Activated T-cell treated with anti-CD3 and anti-CD28 coated beads, Interleukin-2, amount 50 U/mL, for 1 hour (primary cell): ENCODE measurements at regions not wholly inside any gene's neighbourhood (a gene's known extent, or its start where the extent isn't known, plus 50 kb on each side); places are given as distances from the start of the nearest gene placed in this dataset.

Experiments
- DNase-seq: peaks from one replicate; pipeline ENCODE4 v3.0.0-alpha.2; 2020

DNA sequence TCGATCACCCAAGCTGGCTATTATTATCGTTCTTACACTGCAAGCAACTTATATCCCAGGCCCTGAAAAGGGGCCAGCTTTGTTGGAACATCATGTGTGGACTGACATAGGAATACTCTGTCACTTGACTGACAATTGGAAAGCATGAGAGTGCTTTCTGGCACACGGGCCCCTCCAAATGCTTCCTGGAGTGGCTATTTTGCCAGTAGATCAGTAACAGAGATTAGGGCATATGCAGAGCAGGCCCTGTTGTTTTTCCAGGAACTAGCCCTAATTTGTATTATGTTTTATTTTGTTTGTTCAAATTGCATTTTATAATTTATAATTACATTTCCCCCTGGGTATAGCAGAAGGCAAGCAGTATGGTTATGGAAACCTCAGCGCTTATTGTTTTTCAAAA lies 170.1 kb upstream of the FRMD6 start:
- DNase-seq, result no peak

- DNase-seq, result no peak
Measured at GRCh38 chr14:51482102-51482501, 169.6 kb upstream of the FRMD6 start.

DNA sequence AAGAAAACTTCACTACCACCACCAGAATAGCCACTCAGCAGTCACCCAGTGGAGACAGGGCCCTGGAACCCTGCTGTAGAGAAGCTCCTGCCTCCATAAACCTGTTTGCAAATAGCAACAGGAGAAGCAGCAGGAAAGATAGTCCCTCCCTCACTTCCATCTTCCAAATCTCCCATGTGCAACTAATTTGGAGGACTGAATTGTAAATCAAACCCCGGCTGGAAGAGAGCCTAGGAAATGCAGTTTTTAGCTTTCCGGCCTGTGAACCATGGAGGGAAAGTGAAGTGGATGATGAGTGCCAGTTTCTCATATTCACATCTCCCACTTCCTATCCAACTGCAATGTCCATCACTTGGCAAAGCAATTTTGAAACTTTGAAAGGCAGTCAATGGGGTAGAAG lies 167.2 kb upstream of the FRMD6 start:
- no peak for DNase-seq

- no peak for DNase-seq
Measured at GRCh38 chr14:51485733-51486132, 166.0 kb upstream of the FRMD6 start.

- no peak for DNase-seq
Measured at GRCh38 chr14:51487848-51488247, 163.9 kb upstream of the FRMD6 start.

- no peak for DNase-seq
Measured at GRCh38 chr14:51488569-51489220, 163.0 kb upstream of the FRMD6 start.

- DNase-seq, result no peak
Measured at GRCh38 chr14:51490205-51490604, 161.5 kb upstream of the FRMD6 start.

- DNase-seq, result no peak
Measured at GRCh38 chr14:51491036-51491545, 160.6 kb upstream of the FRMD6 start.

DNA sequence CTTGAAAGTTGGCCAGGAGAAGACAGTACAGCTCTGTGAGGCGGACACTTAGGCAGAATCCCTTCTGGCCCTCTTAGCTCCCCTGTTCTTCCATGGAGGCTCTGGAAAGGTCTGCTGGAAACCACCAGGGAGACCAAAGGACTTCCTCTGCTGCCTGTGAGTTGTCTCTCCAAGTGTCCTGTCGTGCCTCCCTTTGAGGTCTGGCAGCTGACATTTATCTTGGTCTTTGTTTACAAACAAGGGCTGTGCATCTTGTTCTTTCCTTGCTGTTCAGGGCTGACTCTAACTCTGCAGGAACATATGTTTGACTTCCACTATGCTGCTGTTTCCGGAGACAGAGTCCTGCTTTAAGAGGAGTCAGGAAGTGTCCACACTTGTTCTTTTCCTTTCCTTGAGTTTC lies 159.9 kb upstream of the FRMD6 start:
- no peak for DNase-seq

- no peak for DNase-seq
Measured at GRCh38 chr14:51495319-51495718, 156.4 kb upstream of the FRMD6 start.

- no peak for DNase-seq
Measured at GRCh38 chr14:51498411-51499227, 153.1 kb upstream of the FRMD6 start.

DNA sequence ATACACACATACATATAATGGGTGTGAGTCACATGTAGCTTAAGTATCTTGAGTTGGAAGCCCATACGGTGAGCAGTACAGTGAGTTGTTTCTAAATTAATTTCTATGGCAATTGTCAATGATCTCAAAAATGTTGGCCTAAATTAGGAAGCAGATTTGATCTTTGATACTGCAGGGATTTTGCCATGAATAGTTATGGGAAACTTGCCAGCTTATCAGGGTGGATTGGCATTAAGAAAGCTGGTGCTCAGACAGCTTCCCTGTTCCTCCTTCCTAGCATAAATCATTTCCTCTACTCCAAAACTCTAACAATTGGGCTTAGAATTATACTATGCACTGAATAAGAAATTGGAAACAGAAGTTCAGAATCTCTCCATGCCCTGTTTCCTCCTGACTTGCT lies 150.9 kb upstream of the FRMD6 start:
- DNase-seq, result no peak

GRCh38 chr14:51501746-51502145 lies 150.0 kb upstream of the FRMD6 start:
- no peak for DNase-seq

- no peak for DNase-seq
Measured at GRCh38 chr14:51504669-51505068, 147.0 kb upstream of the FRMD6 start.

GRCh38 chr14:51507511-51507905 lies 144.2 kb upstream of the FRMD6 start:
- DNase-seq, result no peak

DNA sequence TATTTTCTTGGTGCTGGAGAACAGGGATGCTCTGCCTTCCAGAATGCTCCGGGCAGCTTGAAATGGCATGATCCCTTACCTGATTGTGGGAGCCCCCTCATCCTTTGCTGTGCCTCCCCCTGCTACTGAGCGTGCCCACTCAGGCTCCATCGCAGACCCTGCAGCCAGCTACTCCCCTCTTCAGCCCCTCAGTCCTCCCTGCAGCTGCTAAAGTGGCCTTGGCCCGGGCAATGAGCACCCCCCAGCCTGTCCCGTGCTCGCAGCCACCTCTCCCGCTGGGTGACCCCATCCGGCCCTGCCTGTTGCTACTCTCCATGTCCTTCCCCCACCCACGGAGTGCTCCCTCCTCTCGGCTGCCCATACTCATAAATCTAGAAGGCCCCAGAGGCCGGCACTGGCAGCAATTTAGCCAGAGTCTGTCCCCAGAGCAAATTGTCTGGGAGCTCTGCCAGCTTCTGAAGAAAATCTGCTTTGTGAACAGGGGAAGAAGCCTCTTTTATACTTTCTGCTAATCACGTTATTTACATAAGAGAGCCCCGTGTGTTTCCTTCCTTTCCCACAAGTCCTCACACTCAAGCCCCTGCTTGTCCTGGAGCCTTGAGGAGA lies 143.7 kb upstream of the FRMD6 start:
- no peak for DNase-seq

- DNase-seq, result no peak
Measured at GRCh38 chr14:51511265-51511664, 140.4 kb upstream of the FRMD6 start.

DNA sequence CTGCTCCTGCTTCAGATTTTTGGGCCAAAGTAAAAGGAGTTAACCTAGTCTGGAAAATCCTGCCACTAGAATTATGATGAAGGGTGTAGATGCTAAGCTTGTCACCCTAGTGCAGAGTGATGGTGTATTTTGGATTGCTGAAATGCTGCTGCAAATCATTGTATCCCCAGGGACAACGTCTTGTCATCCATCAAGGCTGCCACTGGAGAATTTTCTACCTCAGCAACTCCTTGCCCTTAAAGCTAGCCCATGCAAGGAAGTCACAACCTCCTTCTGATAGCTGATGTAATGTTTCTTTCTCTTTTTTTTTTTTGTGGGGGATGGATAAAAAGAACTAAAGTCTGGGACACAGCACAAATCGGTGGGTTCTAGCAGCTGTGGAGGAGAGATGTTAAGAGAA lies 139.4 kb upstream of the FRMD6 start:
- no peak for DNase-seq

DNA sequence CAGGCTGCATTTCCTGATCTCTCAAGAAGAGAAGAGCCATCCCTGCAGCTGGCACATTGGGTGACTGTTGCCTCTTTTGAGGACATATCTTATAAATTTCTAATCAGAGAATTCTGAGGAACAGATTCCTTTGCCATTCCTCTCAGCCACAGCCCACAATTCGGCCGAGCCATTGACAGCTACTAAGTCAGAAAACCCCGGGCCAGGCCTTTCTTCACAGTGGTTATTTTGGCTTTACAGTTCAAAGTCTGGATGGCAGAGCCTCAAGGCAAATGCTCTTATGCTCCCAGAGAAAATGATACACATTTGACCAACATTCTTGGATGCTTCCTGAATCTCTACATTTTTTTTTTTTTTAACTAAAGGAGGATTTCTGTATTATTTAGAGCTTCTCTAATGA lies 138.4 kb upstream of the FRMD6 start:
- no peak for DNase-seq

DNA sequence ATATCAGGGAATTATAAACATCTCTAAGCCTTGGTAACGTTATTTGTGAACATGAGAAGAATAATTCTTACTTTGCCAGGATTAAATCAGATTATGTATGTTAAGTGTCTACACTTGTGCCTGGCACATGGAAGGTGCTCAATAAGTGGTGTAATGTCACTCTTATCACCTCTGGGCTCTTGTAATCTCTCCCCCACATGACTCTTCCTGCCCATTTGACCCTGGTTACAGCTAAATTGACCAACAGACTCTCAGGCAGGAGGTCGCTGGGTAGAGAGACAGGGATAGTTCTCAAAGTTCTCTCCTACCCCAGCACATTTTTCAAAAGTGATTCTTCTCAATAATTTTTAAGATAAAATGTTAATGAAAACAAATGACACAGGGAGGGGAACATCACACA lies 137.8 kb upstream of the FRMD6 start:
- DNase-seq, result no peak

- no peak for DNase-seq
Measured at GRCh38 chr14:51515611-51516010, 136.1 kb upstream of the FRMD6 start.

DNA sequence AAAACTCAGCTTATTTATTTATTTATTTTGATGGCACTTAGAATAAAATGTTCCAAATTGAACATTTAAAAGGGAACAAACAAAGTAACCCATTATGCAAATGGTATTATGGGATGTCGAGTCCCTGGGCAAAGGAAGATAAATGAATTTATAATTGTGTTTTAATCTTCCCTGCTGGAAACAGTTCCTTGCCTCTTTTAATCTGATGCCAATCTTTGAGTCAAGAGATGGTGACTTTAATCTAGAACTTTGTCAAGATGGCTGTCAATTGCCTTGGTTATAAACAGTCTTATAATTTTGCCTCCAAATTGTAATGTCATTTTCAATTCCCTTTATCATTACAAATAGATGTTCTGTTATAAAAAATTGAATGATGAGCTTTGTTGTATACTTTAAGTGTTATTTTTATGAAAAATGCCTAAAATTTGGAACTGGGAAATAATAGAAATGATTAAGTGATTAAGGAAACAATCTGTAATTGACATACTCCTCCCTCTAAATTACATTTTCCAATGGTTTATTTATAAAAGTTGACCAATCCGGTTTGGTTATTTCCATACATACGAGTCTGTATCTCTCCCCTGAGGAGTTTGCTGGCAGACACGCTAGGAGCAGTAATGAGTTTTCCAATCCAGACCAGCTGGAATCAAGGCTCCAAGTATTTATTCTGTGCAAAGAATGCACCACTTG lies 134.9 kb upstream of the FRMD6 start:
- DNase-seq, result no peak

- no peak for DNase-seq
Measured at GRCh38 chr14:51518280-51518679, 133.4 kb upstream of the FRMD6 start.
